ENCODE measurements at regions not wholly inside any gene's neighbourhood (a gene's known extent, or its start where the extent isn't known, plus 50 kb on each side); places are given as distances from the start of the nearest gene placed in this dataset.

DNA sequence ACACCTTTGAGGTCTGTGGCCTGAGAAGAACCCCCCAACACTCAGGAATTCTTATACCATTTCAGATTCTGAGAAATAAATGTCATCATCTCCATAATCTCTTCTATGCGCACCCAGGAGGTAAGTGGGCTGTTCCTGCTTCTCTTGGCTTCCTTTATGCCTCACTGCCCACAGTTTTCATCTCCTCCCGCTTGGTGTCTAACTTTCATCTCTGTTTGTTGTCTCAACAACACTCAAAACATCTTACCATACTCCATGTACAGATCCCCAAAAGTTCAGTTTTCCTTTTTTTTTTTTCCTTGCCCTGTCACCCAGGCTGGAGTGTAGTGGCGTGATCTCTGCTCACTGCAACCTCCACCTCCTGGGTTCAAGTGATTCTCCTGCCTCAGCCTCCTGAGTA, 170.2 kb upstream of the FREM1 start:
- Histone ChIP-seq H4K20me1 (ENCODE audit: control insufficient read depth, extremely low read depth, insufficient read depth, low read length) (no peaks in the 10 kb centered on the region), H3K79me2 (ENCODE audit: control insufficient read depth, insufficient read depth, low read length) (no peaks in the 10 kb centered on the region), H3K9me1 (ENCODE audit: control insufficient read depth, extremely low read depth, insufficient read depth, low read length) (no peaks in the 10 kb centered on the region), H3K9ac (ENCODE audit: control insufficient read depth, extremely low read depth, insufficient read depth, low read length) (no peak overlapping the region), H2AFZ (ENCODE audit: control insufficient read depth, low read length) (no peak overlapping the region), H3K4me3 (ENCODE audit: control insufficient read depth in 2 of 3, extremely low read depth in 1 of 3, insufficient read depth in 2 of 3, low read depth in 1 of 3, low read length in 3 of 3) (no peak overlapping the region), H3K9me3 (ENCODE audit: control insufficient read depth, low read depth, low read length) (no peaks in the 10 kb centered on the region), H3K27me3 (ENCODE audit: control insufficient read depth, extremely low read depth, insufficient read depth, low read length) (no peaks in the 10 kb centered on the region), H3K4me1 (ENCODE audit: control insufficient read depth, extremely low read depth, insufficient read depth, low read length) (no peaks in the 10 kb centered on the region), H3K36me3 (ENCODE audit: control insufficient read depth in 2 of 2, extremely low read depth in 1 of 2, insufficient read depth in 2 of 2, low read length in 2 of 2) (no peaks in the 10 kb centered on the region), H3K27ac (ENCODE audit: control insufficient read depth, insufficient read depth, low read length) (no peak overlapping the region), H3K4me2 (ENCODE audit: control insufficient read depth, extremely low read depth, insufficient read depth, low read depth, low read length) (no peak overlapping the region)
- no peak for DNase-seq (ENCODE audit: low read depth, low spot score)
- dilution Hi-C loops (cut with MboI; ENCODE audit: extremely low pct_ligation_motif_present, low sequenced_read_pairs) = no loop called here
- no peak for TF ChIP-seq EZH2 (IDR thresholded peaks at IDR 0.05; ENCODE audit: low read length)
- TF ChIP-seq, protein P1, sequence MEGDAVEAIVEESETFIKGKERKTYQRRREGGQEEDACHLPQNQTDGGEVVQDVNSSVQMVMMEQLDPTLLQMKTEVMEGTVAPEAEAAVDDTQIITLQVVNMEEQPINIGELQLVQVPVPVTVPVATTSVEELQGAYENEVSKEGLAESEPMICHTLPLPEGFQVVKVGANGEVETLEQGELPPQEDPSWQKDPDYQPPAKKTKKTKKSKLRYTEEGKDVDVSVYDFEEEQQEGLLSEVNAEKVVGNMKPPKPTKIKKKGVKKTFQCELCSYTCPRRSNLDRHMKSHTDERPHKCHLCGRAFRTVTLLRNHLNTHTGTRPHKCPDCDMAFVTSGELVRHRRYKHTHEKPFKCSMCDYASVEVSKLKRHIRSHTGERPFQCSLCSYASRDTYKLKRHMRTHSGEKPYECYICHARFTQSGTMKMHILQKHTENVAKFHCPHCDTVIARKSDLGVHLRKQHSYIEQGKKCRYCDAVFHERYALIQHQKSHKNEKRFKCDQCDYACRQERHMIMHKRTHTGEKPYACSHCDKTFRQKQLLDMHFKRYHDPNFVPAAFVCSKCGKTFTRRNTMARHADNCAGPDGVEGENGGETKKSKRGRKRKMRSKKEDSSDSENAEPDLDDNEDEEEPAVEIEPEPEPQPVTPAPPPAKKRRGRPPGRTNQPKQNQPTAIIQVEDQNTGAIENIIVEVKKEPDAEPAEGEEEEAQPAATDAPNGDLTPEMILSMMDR (optimal IDR thresholded peaks at IDR 0.05 in 1 of 3, IDR thresholded peaks at IDR 0.05 in 1 of 3, conservative IDR thresholded peaks at IDR 0.05 in 1 of 3; ENCODE audit: extremely low read depth in 1 of 3, insufficient read depth in 2 of 3, low read length in 3 of 3) = no peak
- no peak for FAIRE-seq

GRCh38 chr9:15079989-15080388, 169.8 kb upstream of the FREM1 start:
- H3K27me3 ChIP-seq (ENCODE audit: control insufficient read depth, extremely low read depth, insufficient read depth, low read length) = no peaks in the 10 kb centered on the region
- no peak overlapping the region for H2AFZ ChIP-seq (ENCODE audit: control insufficient read depth, low read length)
- DNase-seq (ENCODE audit: low read depth, low spot score) = no peak
- TF ChIP-seq, protein P1 (optimal IDR thresholded peaks at IDR 0.05 in 1 of 3, IDR thresholded peaks at IDR 0.05 in 1 of 3, conservative IDR thresholded peaks at IDR 0.05 in 1 of 3; ENCODE audit: extremely low read depth in 1 of 3, insufficient read depth in 2 of 3, low read length in 3 of 3) = no peak
- H3K9ac ChIP-seq (ENCODE audit: control insufficient read depth, extremely low read depth, insufficient read depth, low read length) = no peak overlapping the region
- H3K79me2 ChIP-seq (ENCODE audit: control insufficient read depth, insufficient read depth, low read length) = no peaks in the 10 kb centered on the region
- dilution Hi-C loops (cut with MboI; ENCODE audit: extremely low pct_ligation_motif_present, low sequenced_read_pairs) = no loop called here
- H3K4me2 ChIP-seq (ENCODE audit: control insufficient read depth, extremely low read depth, insufficient read depth, low read depth, low read length) = no peak overlapping the region
- no peaks in the 10 kb centered on the region for H3K9me3 ChIP-seq (ENCODE audit: control insufficient read depth, low read depth, low read length)
- no peak overlapping the region for H3K4me3 ChIP-seq (ENCODE audit: control insufficient read depth in 2 of 3, extremely low read depth in 1 of 3, insufficient read depth in 2 of 3, low read depth in 1 of 3, low read length in 3 of 3)
- H3K27ac ChIP-seq (ENCODE audit: control insufficient read depth, insufficient read depth, low read length) = no peak overlapping the region
- H3K9me1 ChIP-seq (ENCODE audit: control insufficient read depth, extremely low read depth, insufficient read depth, low read length) = no peaks in the 10 kb centered on the region
- H3K36me3 ChIP-seq (ENCODE audit: control insufficient read depth in 2 of 2, extremely low read depth in 1 of 2, insufficient read depth in 2 of 2, low read length in 2 of 2) = no peaks in the 10 kb centered on the region
- no peaks in the 10 kb centered on the region for H3K4me1 ChIP-seq (ENCODE audit: control insufficient read depth, extremely low read depth, insufficient read depth, low read length)
- no peaks in the 10 kb centered on the region for H4K20me1 ChIP-seq (ENCODE audit: control insufficient read depth, extremely low read depth, insufficient read depth, low read length)
- no peak for FAIRE-seq
